ENCODE measurements at regions not wholly inside any gene's neighbourhood (a gene's known extent, or its start where the extent isn't known, plus 50 kb on each side); places are given as distances from the start of the nearest gene placed in this dataset.

DNA sequence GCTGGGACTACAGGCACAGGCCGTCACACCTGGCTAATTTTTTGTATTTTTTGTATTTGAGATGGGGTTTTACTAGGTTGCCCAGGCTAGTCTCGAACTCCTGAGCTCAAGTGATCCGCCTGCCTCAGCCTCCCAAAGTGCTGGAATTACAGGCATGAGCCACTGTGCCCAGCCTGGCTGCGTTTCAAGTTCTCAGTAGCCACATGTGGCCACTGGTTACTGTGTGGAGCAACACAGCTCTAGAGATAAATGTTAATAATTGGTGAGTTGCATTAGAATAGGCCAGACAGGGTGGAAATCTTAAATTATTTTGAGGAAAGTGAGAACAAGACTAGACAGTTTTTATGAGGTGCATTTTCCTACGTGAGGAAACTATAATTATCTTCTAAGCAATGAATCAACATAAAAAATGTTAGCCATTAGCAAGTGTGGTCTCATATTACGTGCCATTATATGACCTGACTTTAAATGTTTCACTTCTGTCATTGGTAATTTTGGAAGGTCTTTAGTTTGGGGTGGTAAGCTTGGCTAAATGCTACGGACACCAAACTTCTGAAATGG lies 129.6 kb downstream of the PLEKHG1 start:
- intact Hi-C loops (cut with DNase I), result no loop called here
- no peak for TF ChIP-seq POLR2A (IDR thresholded peaks at IDR 0.05)
- TF ChIP-seq, protein P1, sequence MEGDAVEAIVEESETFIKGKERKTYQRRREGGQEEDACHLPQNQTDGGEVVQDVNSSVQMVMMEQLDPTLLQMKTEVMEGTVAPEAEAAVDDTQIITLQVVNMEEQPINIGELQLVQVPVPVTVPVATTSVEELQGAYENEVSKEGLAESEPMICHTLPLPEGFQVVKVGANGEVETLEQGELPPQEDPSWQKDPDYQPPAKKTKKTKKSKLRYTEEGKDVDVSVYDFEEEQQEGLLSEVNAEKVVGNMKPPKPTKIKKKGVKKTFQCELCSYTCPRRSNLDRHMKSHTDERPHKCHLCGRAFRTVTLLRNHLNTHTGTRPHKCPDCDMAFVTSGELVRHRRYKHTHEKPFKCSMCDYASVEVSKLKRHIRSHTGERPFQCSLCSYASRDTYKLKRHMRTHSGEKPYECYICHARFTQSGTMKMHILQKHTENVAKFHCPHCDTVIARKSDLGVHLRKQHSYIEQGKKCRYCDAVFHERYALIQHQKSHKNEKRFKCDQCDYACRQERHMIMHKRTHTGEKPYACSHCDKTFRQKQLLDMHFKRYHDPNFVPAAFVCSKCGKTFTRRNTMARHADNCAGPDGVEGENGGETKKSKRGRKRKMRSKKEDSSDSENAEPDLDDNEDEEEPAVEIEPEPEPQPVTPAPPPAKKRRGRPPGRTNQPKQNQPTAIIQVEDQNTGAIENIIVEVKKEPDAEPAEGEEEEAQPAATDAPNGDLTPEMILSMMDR (IDR thresholded peaks at IDR 0.05), result no peak
- no peak for ATAC-seq
- Histone ChIP-seq H3K27ac (no peak overlapping the region), H3K4me3 (no peak overlapping the region), H3K36me3 (peaks cover 0 to 11% (median 5%) of the 10 kb centered on the region in 9 donors), H3K9me3 (no peaks in the 10 kb centered on the region), H3K4me1 (peaks cover 0 to 4% (median 0%) of the 10 kb centered on the region in 12 donors), H3K27me3 (no peaks in the 10 kb centered on the region)
- DNase-seq, result no peak
- 91 to 96% (median 93%) methylated on average over 7 of the region's 7 CpGs for WGBS, 4 donors

DNA sequence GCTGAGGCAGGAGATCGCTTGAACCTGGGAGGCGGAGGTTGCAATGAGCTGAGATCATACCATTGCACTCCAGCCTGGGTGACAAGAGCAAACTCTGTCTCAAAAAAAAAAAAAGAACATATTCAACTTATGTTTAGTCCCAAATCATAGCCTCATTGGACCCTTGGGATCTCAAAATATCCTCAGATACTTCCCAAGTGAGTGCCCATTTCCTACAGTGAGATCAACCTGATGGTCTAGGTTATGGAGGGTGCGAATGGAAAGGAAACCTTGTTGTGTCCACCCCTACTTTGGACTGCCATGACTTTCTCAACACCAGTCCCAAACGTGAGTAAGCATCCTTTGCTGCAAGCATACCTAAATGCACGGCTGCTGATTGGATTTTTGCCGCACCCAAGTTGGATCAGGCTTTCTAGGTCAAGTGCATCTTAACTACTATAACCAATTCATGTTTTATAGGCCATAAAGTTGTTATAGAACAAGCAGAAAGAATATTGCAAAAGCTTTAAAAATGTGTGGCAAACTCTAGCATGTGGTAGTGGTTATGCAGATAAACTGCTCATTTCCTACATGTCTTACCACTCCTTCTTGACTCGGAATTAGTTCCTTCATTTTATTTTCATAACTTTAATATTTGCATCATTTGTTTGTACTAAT lies 131.2 kb downstream of the PLEKHG1 start:
- Histone ChIP-seq H3K9me3 (no peaks in the 10 kb centered on the region), H3K27ac (no peak overlapping the region), H3K36me3 (peaks cover 0 to 13% (median 7%) of the 10 kb centered on the region in 9 donors), H3K4me3 (no peak overlapping the region), H3K27me3 (no peaks in the 10 kb centered on the region), H3K4me1 (peaks cover 0 to 9% (median 4%) of the 10 kb centered on the region in 12 donors)
- ATAC-seq (no peak), DNase-seq (no peak)
- TF ChIP-seq, protein P1 (IDR thresholded peaks at IDR 0.05), result no peak
- TF ChIP-seq POLR2A (IDR thresholded peaks at IDR 0.05), result no peak
- WGBS, 4 donors, result 92 to 94% (median 93%) methylated on average over 7 of the region's 7 CpGs
- intact Hi-C loops (cut with DNase I), result no loop called here

DNA sequence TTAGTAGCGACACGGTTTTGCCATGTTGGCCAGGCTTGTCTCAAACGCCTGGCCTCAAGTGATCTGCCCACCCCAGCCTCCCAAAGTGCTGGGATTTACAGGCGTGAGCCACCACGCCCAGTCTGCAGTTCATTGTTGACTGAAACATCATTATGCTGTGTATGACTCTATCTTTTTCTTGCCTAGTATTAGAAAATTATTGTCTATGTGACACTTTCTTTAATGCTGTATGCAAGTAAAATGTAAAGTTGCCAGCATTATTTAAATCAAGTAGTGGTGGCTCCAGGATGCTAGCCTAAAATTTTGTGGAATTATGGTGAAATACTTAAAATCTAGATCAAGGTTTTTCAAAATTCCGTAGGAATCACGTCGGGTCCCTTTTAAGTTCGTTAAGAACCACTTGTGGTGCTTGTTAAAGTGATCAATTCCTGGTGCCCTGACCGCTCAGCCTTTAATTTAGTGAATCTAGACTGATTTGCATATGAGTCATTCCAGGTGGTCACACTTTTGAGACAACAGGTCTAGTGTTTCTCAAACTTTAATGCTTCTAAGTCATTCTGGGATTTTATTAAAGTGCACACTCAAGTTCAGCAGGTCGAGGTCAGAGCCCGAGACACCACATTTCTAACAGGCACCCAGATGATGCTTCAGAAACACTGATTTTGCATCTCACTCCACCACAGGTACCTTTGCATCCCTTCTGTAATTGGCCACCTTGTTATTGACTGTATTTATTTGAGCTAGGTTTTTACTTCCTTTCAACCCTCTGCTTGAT lies 132.6 kb upstream of the MTHFD1L start:
- H3K9me3 ChIP-seq, result no peaks in the 10 kb centered on the region
- 90 to 95% (median 94%) methylated on average over 12 of the region's 12 CpGs for WGBS, 4 donors
- no peak for DNase-seq

More for the DNA sequence above, 132.6 kb upstream of the MTHFD1L start:
- intact Hi-C loops (cut with DNase I), result no loop called here
- H3K27me3 ChIP-seq, result no peaks in the 10 kb centered on the region
- H3K4me3 ChIP-seq, result no peak overlapping the region
- no peak for TF ChIP-seq POLR2A (IDR thresholded peaks at IDR 0.05)
- TF ChIP-seq, protein P1 (IDR thresholded peaks at IDR 0.05), result no peak
- H3K4me1 ChIP-seq, result peaks cover 0 to 9% (median 2%) of the 10 kb centered on the region in 12 donors
- ATAC-seq, result no peak
- no peak overlapping the region for H3K27ac ChIP-seq
- peaks cover 0 to 13% (median 7%) of the 10 kb centered on the region in 9 donors for H3K36me3 ChIP-seq
